Loucy (cell line): ENCODE measurements at regions not wholly inside any gene's neighbourhood (a gene's known extent, or its start where the extent isn't known, plus 50 kb on each side); places are given as distances from the start of the nearest gene placed in this dataset.
"Not testable (repeated sequence)": the region's sequence is repeated elsewhere in the genome, so short reads cannot be mapped to it uniquely, and the experiment has no call there.

Experiments
- H2AFZ ChIP-seq: fragments of 200-600 bp; sonication (generic); 2 replicates; pipeline ENCODE4 v1.6.0; 2016; ENCODE audit warnings: antibody characterized with exemption, mild to moderate bottlenecking, low read length, moderate library complexity
- H3F3A ChIP-seq: fragments of 200-600 bp; 2 replicates; pipeline ENCODE4 v1.6.0; 2016; ENCODE audit warnings: antibody characterized with exemption, low read depth, mild to moderate bottlenecking
- H3K27me3 ChIP-seq: fragments of 200-600 bp; sonication (generic); 2 replicates; pipeline ENCODE4 v1.6.1; 2014; ENCODE audit warnings: low read length, mild to moderate bottlenecking; ENCODE audit not compliant: insufficient read depth, poor library complexity, severe bottlenecking
- H3K36me3 ChIP-seq: fragments of 200-600 bp; sonication (generic); 2 replicates; pipeline ENCODE4 v1.6.1; 2016; ENCODE audit warnings: low read length; ENCODE audit not compliant: insufficient read depth
- H3K4me1 ChIP-seq: fragments of 200-600 bp; sonication (generic); 2 replicates; pipeline ENCODE4 v1.5.1; 2014; ENCODE audit warnings: low read length, mild to moderate bottlenecking; ENCODE audit not compliant: insufficient read depth, poor library complexity, severe bottlenecking
- H3K4me2 ChIP-seq: fragments of 200-600 bp; sonication (generic); 2 replicates; pipeline ENCODE4 v1.6.0; 2014; ENCODE audit warnings: antibody characterized with exemption, low read length, low read depth, mild to moderate bottlenecking; ENCODE audit not compliant: poor library complexity, severe bottlenecking
- H3K4me3 ChIP-seq: fragments of 200-600 bp; sonication (generic); 2 replicates; pipeline ENCODE4 v1.5.1; 2014; ENCODE audit warnings: low read length, mild to moderate bottlenecking, mixed read lengths; ENCODE audit not compliant: poor library complexity, severe bottlenecking
- H3K79me2 ChIP-seq: fragments of 200-600 bp; sonication (generic); 2 replicates; pipeline ENCODE4 v1.6.1; 2014; ENCODE audit warnings: low read length; ENCODE audit not compliant: insufficient read depth
- H3K9ac ChIP-seq: fragments of 200-600 bp; sonication (generic); 2 replicates; pipeline ENCODE4 v1.6.0; 2014; ENCODE audit warnings: mild to moderate bottlenecking, low read depth, low read length, moderate library complexity; ENCODE audit not compliant: poor library complexity, severe bottlenecking
- H3K9me2 ChIP-seq: fragments of 200-600 bp; sonication (generic); replicated peaks from 2 replicates; pipeline ENCODE4 v1.6.1; 2016; ENCODE audit warnings: low read depth, low read length, mixed read lengths
- H3K9me3 ChIP-seq: fragments of 200-600 bp; sonication (generic); 2 replicates; pipeline ENCODE4 v1.6.1; 2014; ENCODE audit warnings: mild to moderate bottlenecking, antibody characterized with exemption, low read length, low read depth; ENCODE audit not compliant: insufficient read depth
- H4K20me1 ChIP-seq: fragments of 200-600 bp; sonication (generic); 2 replicates; pipeline ENCODE4 v1.6.0; 2014; ENCODE audit warnings: antibody characterized with exemption, low read length, mild to moderate bottlenecking; ENCODE audit not compliant: insufficient read depth, poor library complexity, severe bottlenecking
- EZH2phosphoT487 ChIP-seq: fragments of 200-600 bp; IDR thresholded peaks from 2 replicates; pipeline ENCODE4 v1.6.1; 2018; ENCODE audit warnings: antibody characterized with exemption, mild to moderate bottlenecking, moderate library complexity, borderline replicate concordance
- TF ChIP-seq, protein P1 (sequence below): fragments of 200-600 bp; sonication (generic); conservative IDR thresholded peaks from 2 replicates; pipeline ENCODE4 v1.5.1; 2014; ENCODE audit warnings: mild to moderate bottlenecking, antibody characterized with exemption, low read length

DNA sequence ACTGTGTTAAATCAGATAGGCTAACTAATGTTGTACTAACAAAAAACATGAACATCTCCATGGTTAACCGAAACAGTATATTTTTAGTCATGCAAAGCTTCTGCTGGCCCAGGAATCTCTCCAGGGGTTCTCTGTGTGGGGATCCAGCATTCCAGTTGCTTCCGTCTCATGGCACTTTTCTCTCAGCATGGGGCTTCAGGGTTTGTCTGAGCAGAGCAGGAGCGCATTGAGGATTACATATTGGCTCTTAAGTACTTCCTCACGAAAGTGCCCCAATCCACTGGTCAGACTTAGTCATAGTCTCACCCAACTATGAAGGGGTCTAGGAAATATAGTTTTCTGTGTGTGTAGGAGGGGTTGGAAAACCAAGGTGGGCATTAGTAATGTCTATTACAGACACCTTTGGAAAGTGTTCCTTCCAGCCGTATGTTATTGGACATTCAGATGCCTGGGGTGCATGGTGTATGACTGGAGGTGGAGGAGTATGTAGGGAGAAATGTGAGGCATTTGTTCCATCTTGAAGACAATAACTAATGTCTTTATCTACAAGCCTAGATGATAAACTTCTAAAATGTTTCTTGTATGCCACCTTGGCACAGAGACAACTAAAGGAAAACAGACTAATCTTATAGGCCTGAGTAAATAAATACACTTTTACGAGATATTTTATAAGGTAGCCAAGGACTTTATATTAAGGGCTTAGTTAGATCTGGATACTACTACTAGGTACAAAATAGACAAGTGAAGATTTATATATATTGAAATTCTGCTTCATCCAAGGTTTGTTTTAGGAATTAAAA, 123.8 kb upstream of the ZEB2 start:
- no peaks in the 10 kb centered on the region for H3K79me2 ChIP-seq
- H3K4me3 ChIP-seq = no peak overlapping the region
- no peaks in the 10 kb centered on the region for H3F3A ChIP-seq
- H3K4me2 ChIP-seq = no peak overlapping the region
- TF ChIP-seq, protein P1, sequence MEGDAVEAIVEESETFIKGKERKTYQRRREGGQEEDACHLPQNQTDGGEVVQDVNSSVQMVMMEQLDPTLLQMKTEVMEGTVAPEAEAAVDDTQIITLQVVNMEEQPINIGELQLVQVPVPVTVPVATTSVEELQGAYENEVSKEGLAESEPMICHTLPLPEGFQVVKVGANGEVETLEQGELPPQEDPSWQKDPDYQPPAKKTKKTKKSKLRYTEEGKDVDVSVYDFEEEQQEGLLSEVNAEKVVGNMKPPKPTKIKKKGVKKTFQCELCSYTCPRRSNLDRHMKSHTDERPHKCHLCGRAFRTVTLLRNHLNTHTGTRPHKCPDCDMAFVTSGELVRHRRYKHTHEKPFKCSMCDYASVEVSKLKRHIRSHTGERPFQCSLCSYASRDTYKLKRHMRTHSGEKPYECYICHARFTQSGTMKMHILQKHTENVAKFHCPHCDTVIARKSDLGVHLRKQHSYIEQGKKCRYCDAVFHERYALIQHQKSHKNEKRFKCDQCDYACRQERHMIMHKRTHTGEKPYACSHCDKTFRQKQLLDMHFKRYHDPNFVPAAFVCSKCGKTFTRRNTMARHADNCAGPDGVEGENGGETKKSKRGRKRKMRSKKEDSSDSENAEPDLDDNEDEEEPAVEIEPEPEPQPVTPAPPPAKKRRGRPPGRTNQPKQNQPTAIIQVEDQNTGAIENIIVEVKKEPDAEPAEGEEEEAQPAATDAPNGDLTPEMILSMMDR = no peak
- TF ChIP-seq EZH2phosphoT487 = no peak
- no peak overlapping the region for H2AFZ ChIP-seq
- no peaks in the 10 kb centered on the region for H3K9me2 ChIP-seq
- no peak overlapping the region for H3K9ac ChIP-seq
- H4K20me1 ChIP-seq = no peaks in the 10 kb centered on the region
- no peaks in the 10 kb centered on the region for H3K36me3 ChIP-seq
- H3K27me3 ChIP-seq = no peaks in the 10 kb centered on the region
- no peaks in the 10 kb centered on the region for H3K4me1 ChIP-seq
- no peaks in the 10 kb centered on the region for H3K9me3 ChIP-seq

DNA sequence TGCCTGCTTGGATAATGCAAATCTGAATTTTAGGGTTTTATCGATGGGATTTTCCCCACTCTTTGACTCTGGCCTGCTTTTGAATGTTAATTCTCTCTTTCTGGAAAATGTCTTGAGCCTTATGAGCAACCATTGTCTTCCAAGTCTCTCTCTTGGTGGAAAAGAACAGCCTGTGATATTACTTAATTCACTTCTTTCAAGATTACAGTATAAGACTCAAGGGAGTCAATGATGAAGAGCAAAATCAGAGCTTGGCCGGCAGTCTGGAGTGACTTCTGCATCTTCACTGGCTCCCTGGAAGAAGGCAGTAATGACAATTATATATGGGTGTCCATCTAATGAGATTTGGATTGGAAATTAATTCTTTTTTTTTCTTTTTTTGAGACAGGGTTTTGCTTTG, 122.9 kb upstream of the ZEB2 start:
- TF ChIP-seq EZH2phosphoT487 = no peak
- TF ChIP-seq, protein P1 = no peak
- Histone ChIP-seq H4K20me1 (no peaks in the 10 kb centered on the region), H3K9me3 (no peaks in the 10 kb centered on the region), H2AFZ (no peak overlapping the region), H3K4me1 (no peaks in the 10 kb centered on the region), H3K4me3 (no peak overlapping the region), H3K27me3 (no peaks in the 10 kb centered on the region), H3K4me2 (no peak overlapping the region), H3K79me2 (no peaks in the 10 kb centered on the region), H3F3A (no peaks in the 10 kb centered on the region), H3K9me2 (no peaks in the 10 kb centered on the region), H3K36me3 (no peaks in the 10 kb centered on the region), H3K9ac (no peak overlapping the region)

DNA sequence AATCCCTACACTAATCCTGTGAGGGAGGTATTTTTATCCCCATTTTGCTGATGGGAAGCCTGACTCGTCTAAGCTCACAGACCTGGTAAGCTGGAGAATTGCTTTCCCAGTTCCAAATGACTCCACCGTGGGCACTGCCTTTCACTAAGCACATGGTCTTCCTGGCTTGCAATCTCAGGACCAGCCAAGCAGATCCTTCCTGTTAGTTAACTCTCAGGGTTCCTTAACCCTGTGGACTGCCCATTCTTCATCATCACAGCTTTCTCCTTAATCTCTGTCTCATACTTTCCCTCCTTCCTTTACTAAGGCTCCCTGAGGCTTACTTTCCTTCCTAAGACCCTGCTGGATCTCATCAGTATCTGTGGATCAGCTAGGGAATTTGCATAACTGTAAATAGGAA, 122.2 kb upstream of the ZEB2 start:
- Histone ChIP-seq H4K20me1 (no peaks in the 10 kb centered on the region), H3K79me2 (no peaks in the 10 kb centered on the region), H3K4me2 (no peak overlapping the region), H3K4me1 (no peaks in the 10 kb centered on the region), H3F3A (no peaks in the 10 kb centered on the region), H3K9me2 (no peaks in the 10 kb centered on the region), H3K4me3 (no peak overlapping the region), H2AFZ (no peak overlapping the region), H3K9me3 (no peaks in the 10 kb centered on the region), H3K36me3 (no peaks in the 10 kb centered on the region), H3K9ac (no peak overlapping the region), H3K27me3 (no peaks in the 10 kb centered on the region)
- TF ChIP-seq, protein P1 = no peak
- no peak for TF ChIP-seq EZH2phosphoT487

DNA sequence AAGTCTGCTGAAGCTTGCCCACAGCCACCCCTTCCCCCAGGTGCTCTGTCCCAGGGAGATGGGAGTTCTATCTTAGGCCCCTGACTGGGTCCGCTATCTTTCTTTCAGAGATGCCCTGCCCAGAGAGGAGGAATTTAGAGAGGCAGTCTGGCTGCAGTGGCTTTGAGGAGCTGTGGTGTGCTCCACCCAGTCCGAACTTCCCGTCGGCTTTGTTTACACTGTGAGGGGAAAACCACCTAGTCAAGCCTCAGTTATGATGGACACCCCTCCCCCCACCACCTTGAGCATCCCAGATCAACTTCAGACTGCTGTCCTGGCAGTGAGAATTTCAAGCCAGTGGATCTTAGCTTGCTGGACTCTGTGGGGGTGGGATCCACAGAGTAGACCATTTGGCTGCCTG, 118.3 kb upstream of the ZEB2 start:
- H3K4me1 ChIP-seq, H3K9ac ChIP-seq, H2AFZ ChIP-seq, H4K20me1 ChIP-seq, H3K4me2 ChIP-seq, H3K27me3 ChIP-seq, H3K9me2 ChIP-seq, H3K9me3 ChIP-seq, H3K4me3 ChIP-seq, H3K79me2 ChIP-seq, H3F3A ChIP-seq, H3K36me3 ChIP-seq: not testable (repeated sequence)

DNA sequence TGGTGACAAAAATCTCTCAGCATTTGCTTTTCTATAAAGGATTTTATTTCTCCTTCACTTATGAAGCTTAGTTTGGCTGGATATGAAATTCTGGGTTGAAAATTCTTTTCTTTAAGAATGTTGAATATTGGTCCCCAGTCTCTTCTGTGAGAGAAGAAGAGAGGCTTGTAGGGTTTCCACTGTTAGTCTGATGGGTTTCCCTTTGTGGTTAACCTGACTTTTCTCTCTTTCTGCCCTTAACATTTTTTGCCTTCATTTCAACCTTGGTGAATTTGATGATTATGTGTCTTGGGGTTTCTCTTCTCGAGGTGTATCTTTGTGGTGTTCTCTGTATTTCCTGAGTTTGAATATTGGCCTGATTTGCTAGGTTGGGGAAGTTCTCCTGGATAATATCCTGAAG, 116.9 kb upstream of the ZEB2 start:
- not testable (repeated sequence) for H3F3A ChIP-seq, H3K27me3 ChIP-seq, H3K4me2 ChIP-seq, H3K36me3 ChIP-seq, H4K20me1 ChIP-seq, H2AFZ ChIP-seq, H3K9ac ChIP-seq, H3K79me2 ChIP-seq, H3K4me3 ChIP-seq, H3K9me3 ChIP-seq, H3K9me2 ChIP-seq, H3K4me1 ChIP-seq
